IMR-90 (cell line): ENCODE measurements at regions not wholly inside any gene's neighbourhood (a gene's known extent, or its start where the extent isn't known, plus 50 kb on each side); places are given as distances from the start of the nearest gene placed in this dataset.

Experiments used
- ATAC-seq: fragments of 200-7000 bp; cut with Tn5 transposase; 2 replicates; pipeline ENCODE4 v1.9.1; 2020; ENCODE audit warnings: low read depth, mild to moderate bottlenecking, moderate library complexity
- BruUV-seq: library from RNA; stranded (reverse); fragments of 400-500 nt; replicated peaks from 2 replicates; lab custom pipeline; 2021; lab: Mats Ljungman, UMichigan
- CTCF ChIA-PET: fragments of 300-600 bp; formaldehyde crosslinking; extraction: SDS; loops from one replicate; lab custom pipeline; 2021; ENCODE audit warnings: antibody characterized with exemption; lab: Yijun Ruan, JAX
- POLR2A ChIA-PET: fragments of 300-600 bp; sonication (Branson Sonifier 250); formaldehyde crosslinking; loops from one replicate; lab custom pipeline; 2022; ENCODE audit warnings: antibody characterized with exemption; ENCODE audit not compliant: unreplicated experiment; lab: Charles Lee
- DNase-seq: peaks from one replicate; pipeline ENCODE4 v3.0.0; 2013
- H2AFZ ChIP-seq: replicated peaks from 2 replicates; pipeline ENCODE3; 2013; ENCODE audit warnings: low read length, mild to moderate bottlenecking; ENCODE audit not compliant: poor library complexity
- H2AK5ac ChIP-seq: 2 replicates; pipeline ENCODE4 v1.6.1; 2013; ENCODE audit warnings: low read depth, low read length, inconsistent platforms
- H2AK9ac ChIP-seq: replicated peaks from 2 replicates; pipeline ENCODE3; 2013; ENCODE audit warnings: mild to moderate bottlenecking, low read depth, low read length, moderate library complexity; ENCODE audit not compliant: poor library complexity
- H2BK120ac ChIP-seq: 2 replicates; pipeline ENCODE4 v1.6.1; 2013; ENCODE audit warnings: low read depth, low read length, inconsistent platforms
- H2BK15ac ChIP-seq: 3 replicates; pipeline ENCODE4 v1.6.1; 2013; ENCODE audit warnings: low read depth, low read length, inconsistent platforms
- H2BK20ac ChIP-seq: 2 replicates; pipeline ENCODE4 v1.6.1; 2013; ENCODE audit warnings: low read depth, mild to moderate bottlenecking, inconsistent platforms, low read length, moderate library complexity
- H2BK5ac ChIP-seq: 2 replicates; pipeline ENCODE4 v1.6.1; 2013; ENCODE audit warnings: mild to moderate bottlenecking, low read depth, low read length, inconsistent platforms; ENCODE audit not compliant: poor library complexity, severe bottlenecking
- H3K14ac ChIP-seq: replicated peaks from 2 replicates; pipeline ENCODE4 v1.6.1; 2013; ENCODE audit warnings: low read depth, low read length, inconsistent platforms
- H3K18ac ChIP-seq: 2 replicates; pipeline ENCODE4 v1.6.1; 2013; ENCODE audit warnings: low read depth, low read length, control low read depth
- H3K23ac ChIP-seq: 2 replicates; pipeline ENCODE4 v1.6.1; 2013; ENCODE audit warnings: low read depth, low read length, inconsistent platforms
- H3K27ac ChIP-seq: 2 replicates; pipeline ENCODE4 v1.5.1; 2013; ENCODE audit warnings: mild to moderate bottlenecking, control low read depth, low read length; ENCODE audit not compliant: insufficient read depth
- H3K27me3 ChIP-seq: 2 replicates; pipeline ENCODE4 v1.6.1; 2013; ENCODE audit warnings: low read length; ENCODE audit not compliant: control insufficient read depth, insufficient read depth
- H3K36me3 ChIP-seq: 2 replicates; pipeline ENCODE4 v1.6.1; 2013; ENCODE audit warnings: low read length, mixed read lengths; ENCODE audit not compliant: control insufficient read depth, insufficient read depth
- H3K4ac ChIP-seq: 2 replicates; pipeline ENCODE4 v1.6.1; 2013; ENCODE audit warnings: low read depth, low read length, inconsistent platforms
- H3K4me1 ChIP-seq: 2 replicates; pipeline ENCODE4 v1.6.1; 2013; ENCODE audit warnings: low read length, mixed read lengths; ENCODE audit not compliant: control insufficient read depth, insufficient read depth
- H3K4me2 ChIP-seq: 2 replicates; pipeline ENCODE4 v1.6.1; 2013; ENCODE audit warnings: low read depth, mild to moderate bottlenecking, control low read depth, low read length, moderate library complexity
- H3K4me3 ChIP-seq: 2 replicates; pipeline ENCODE4 v1.5.1; 2013; ENCODE audit warnings: low read depth, mild to moderate bottlenecking, control low read depth, low read length, moderate library complexity; ENCODE audit not compliant: insufficient read depth
- H3K56ac ChIP-seq: 2 replicates; pipeline ENCODE4 v1.6.1; 2013; ENCODE audit warnings: low read length, inconsistent platforms; ENCODE audit not compliant: insufficient read depth; ENCODE audit errors: extremely low read depth
- H3K79me1 ChIP-seq, 2 experiments: 2 replicates each; pipeline ENCODE4 v1.6.1; 2013; ENCODE audit warnings: low read length in 2 of 2, inconsistent platforms in 1 of 2, low read depth in 1 of 2
- H3K9ac ChIP-seq: 2 replicates; pipeline ENCODE4 v1.6.1; 2013; ENCODE audit warnings: low read depth, low read length, control low read depth
- H3K9me1 ChIP-seq: 2 replicates; pipeline ENCODE4 v1.6.1; 2013; ENCODE audit warnings: low read length, inconsistent platforms; ENCODE audit not compliant: insufficient read depth
- H3K9me3 ChIP-seq: 2 replicates; pipeline ENCODE4 v1.6.1; 2013; ENCODE audit warnings: low read length; ENCODE audit not compliant: control insufficient read depth, insufficient read depth
- H4K20me1 ChIP-seq: 2 replicates; pipeline ENCODE4 v1.6.1; 2013; ENCODE audit warnings: low read length, inconsistent platforms; ENCODE audit not compliant: insufficient read depth
- H4K5ac ChIP-seq: 2 replicates; pipeline ENCODE4 v1.6.1; 2013; ENCODE audit warnings: mild to moderate bottlenecking, low read depth, low read length, control low read depth
- H4K8ac ChIP-seq, 2 experiments: 2 replicates each; pipeline ENCODE4 v1.6.1; 2013; ENCODE audit warnings: low read depth in 2 of 2, low read length in 2 of 2, control low read depth in 1 of 2, inconsistent platforms in 1 of 2
- H4K91ac ChIP-seq: 2 replicates; pipeline ENCODE4 v1.6.1; 2013; ENCODE audit warnings: low read depth, low read length, inconsistent platforms; ENCODE audit not compliant: insufficient read depth
- CEBPB ChIP-seq: IDR thresholded peaks from 2 replicates; pipeline ENCODE4 v1.6.1; 2012; ENCODE audit warnings: low read depth, low read length, improper control_type of control experiment
- CTCF ChIP-seq: conservative IDR thresholded peaks from 2 replicates; pipeline ENCODE4 v1.5.1; 2012; ENCODE audit warnings: mild to moderate bottlenecking, low read depth, low read length, improper control_type of control experiment
- ELK1 ChIP-seq: fragments of 150-350 bp; IDR thresholded peaks from 2 replicates; pipeline ENCODE4 v1.6.1; 2016; ENCODE audit warnings: low read depth, mild to moderate bottlenecking, low read length, moderate library complexity, borderline replicate concordance
- MAFK ChIP-seq: IDR thresholded peaks from 2 replicates; pipeline ENCODE4 v1.6.1; 2012; ENCODE audit warnings: low read depth, low read length, improper control_type of control experiment
- MAZ ChIP-seq: IDR thresholded peaks from 2 replicates; pipeline ENCODE4 v1.6.1; 2012; ENCODE audit warnings: low read depth, mild to moderate bottlenecking, low read length, improper control_type of control experiment, moderate library complexity, borderline replicate concordance
- MXI1 ChIP-seq: IDR thresholded peaks from 2 replicates; pipeline ENCODE4 v1.6.1; 2012; ENCODE audit warnings: low read depth, mild to moderate bottlenecking, low read length, moderate library complexity, borderline replicate concordance
- POLR2A ChIP-seq: IDR thresholded peaks from 2 replicates; pipeline ENCODE4 v1.6.1; 2012; ENCODE audit warnings: mild to moderate bottlenecking, low read depth, low read length
- RAD21 ChIP-seq: IDR thresholded peaks from 2 replicates; pipeline ENCODE4 v1.6.1; 2012; ENCODE audit warnings: low read length, improper control_type of control experiment
- RCOR1 ChIP-seq: IDR thresholded peaks from 2 replicates; pipeline ENCODE4 v1.6.1; 2012; ENCODE audit warnings: mild to moderate bottlenecking, low read length, improper control_type of control experiment; ENCODE audit not compliant: insufficient replicate concordance
- RFX5 ChIP-seq: IDR thresholded peaks from 2 replicates; pipeline ENCODE4 v1.8.0; 2012; ENCODE audit warnings: low read depth, mild to moderate bottlenecking, low read length, moderate library complexity
- SMC3 ChIP-seq: fragments of 150-350 bp; IDR thresholded peaks from 2 replicates; pipeline ENCODE4 v1.6.1; 2016; ENCODE audit warnings: low read depth, mild to moderate bottlenecking, antibody characterized with exemption, low read length, moderate library complexity
- USF2 ChIP-seq: fragments of 150-350 bp; IDR thresholded peaks from 2 replicates; pipeline ENCODE4 v1.6.1; 2017; ENCODE audit warnings: mild to moderate bottlenecking, antibody characterized with exemption, low read length, low read depth
- WGBS, 2 experiments: methylation state at CpG; one replicate each; pipeline versions ENCODE4 v1.1.5 to v1.1.7; 2013; ENCODE audit warnings: missing lambda C conversion rate in 2 of 2; ENCODE audit not compliant: insufficient read length in 1 of 2; ENCODE audit errors: extremely low coverage in 2 of 2; 5-methylcytosine and 5-hydroxymethylcytosine counted together
- dilution Hi-C: fragments of 300-500 bp; cut with HindIII; formaldehyde crosslinking; loops from one replicate; pipeline ENCODE4 v1.14.3; 2018; ENCODE audit warnings: low sequenced_read_pairs; ENCODE audit not compliant: unreplicated experiment
- in situ Hi-C: fragments of 300-500 bp; cut with MboI; formaldehyde crosslinking; loops from 3 replicates; pipeline ENCODE4 v1.14.3; 2019; ENCODE audit warnings: low sequenced_read_pairs, inconsistent platforms, mixed read lengths
- intact Hi-C: fragments of 100-400 bp; cut with micrococcal nuclease; formaldehyde crosslinking; loops from 2 replicates; pipeline ENCODE4 v1.10.0; 2022

- Histone ChIP-seq H2BK20ac (no peak overlapping the region), H4K8ac (no peak overlapping the region), H3K18ac (no peak overlapping the region), H3K23ac (no peak overlapping the region), H2AK5ac (no peak overlapping the region), H3K4me3 (no peak overlapping the region), H3K27ac (no peak overlapping the region), H2AK9ac (no peak overlapping the region), H3K9ac (no peak overlapping the region), H4K5ac (no peak overlapping the region), H2AFZ (no peak overlapping the region), H3K4me2 (no peak overlapping the region), H3K4me1 (no peaks in the 10 kb centered on the region; the same call in 1 of the 2 replicates), H4K91ac (no peak overlapping the region), H4K20me1 (no peaks in the 10 kb centered on the region), H3K9me3 (no peaks in the 10 kb centered on the region), H3K56ac (no peak overlapping the region), H2BK5ac (no peak overlapping the region), H2BK15ac (no peak overlapping the region), H3K9me1 (peaks cover 5% of the 10 kb centered on the region; the same call in 1 of the 2 replicates), H3K79me1 (no peaks in the 10 kb centered on the region), H3K36me3 (no peaks in the 10 kb centered on the region), H3K27me3 (no peaks in the 10 kb centered on the region), H3K14ac (no peak overlapping the region), H2BK120ac (no peak overlapping the region), H3K4ac (no peak overlapping the region)
- ATAC-seq (no peak), DNase-seq (no peak)
- no peak for TF ChIP-seq RCOR1
- no peak for TF ChIP-seq RFX5
- no peak for TF ChIP-seq USF2
- no peak for TF ChIP-seq MAFK
- TF ChIP-seq POLR2A, result no peak
- TF ChIP-seq CEBPB, result no peak
- TF ChIP-seq RAD21, result no peak
- no peak for TF ChIP-seq CTCF
- no peak for TF ChIP-seq MAZ
- TF ChIP-seq MXI1, result no peak
- no peak for TF ChIP-seq SMC3
- TF ChIP-seq ELK1, result no peak
- intact Hi-C loops (no loop called here), in situ Hi-C loops (no loop called here), dilution Hi-C loops (no loop called here)
- WGBS, 2 experiments, result no CpG with 5 or more reads among the region's 3 CpGs
- BruUV-seq, result no TSS peak
- ChIA-PET CTCF (no interaction called here), POLR2A (no interaction called here)
Observed at GRCh38 chr4:123510221-123510620, 113.6 kb downstream of the SPRY1 start.
